Stimulated activated CD8-positive, alpha-beta memory T cell treated with anti-CD3 and anti-CD28 coated beads, Interleukin-4, amount 100 ng/mL, for 4 hours (primary cell): ENCODE measurements at regions not wholly inside any gene's neighbourhood (a gene's known extent, or its start where the extent isn't known, plus 50 kb on each side); places are given as distances from the start of the nearest gene placed in this dataset.

Experiments
- DNase-seq, 2 donors: peaks; one replicate each; pipeline ENCODE4 v3.0.0-alpha.2; 2020; ENCODE audit warnings: low read depth in 2 of 2, low spot score in 1 of 2

DNA sequence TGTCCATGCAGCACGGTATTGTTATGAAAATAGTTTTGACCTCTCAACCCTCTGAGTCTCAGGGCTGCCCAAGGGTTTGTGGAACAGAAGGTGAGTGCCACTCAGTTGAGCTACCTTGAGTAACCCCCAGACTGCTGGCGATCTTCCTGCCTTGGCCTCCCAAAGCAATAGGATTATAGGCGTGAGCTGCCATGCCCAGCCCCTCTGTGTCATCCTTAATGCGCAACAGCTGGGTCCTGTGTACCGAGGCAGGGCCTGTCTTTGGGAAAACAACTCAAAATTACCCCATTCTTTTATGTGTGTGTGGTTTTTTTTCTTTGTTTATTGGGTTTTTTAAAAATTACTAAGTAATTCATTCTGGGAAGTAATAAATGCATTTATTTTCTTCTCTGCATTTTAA, 78.3 kb upstream of the TPM1 start:
- no peak for DNase-seq

DNA sequence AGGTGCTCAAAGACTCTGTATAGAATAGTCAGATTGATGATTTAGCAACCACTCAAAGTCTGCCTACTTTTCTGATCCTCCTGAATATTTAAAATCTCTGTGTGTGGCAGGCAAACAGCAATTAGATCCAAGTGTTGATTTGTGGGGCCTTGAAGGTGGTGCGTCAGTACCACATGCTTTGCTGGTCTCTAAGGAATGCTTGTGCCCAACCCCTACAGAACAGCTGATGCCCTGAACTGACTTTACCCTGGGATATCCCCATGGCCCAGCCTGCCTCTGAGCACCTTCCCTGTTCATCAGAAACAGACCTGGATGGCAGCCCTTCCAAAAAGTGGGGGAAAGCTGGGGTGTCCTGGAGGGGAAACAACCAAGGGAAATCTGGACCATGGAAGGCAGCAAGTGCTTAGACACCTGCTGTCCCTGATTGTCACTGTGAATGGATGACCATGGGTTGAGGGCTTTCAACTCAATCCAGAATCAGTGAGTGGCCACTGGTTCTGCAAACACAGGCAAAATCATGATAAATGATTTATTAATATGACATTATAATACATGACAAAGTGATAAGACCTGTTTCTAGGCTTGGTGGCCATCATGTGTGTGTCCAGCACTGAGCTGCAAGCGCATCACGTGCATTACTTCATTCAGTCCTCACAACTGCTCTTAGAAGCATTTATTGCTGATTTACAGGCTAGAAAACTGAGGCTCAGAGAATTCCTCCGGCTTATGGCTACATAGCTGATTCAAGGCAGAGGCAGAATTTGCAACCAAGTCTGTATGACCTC, 76.1 kb upstream of the TPM1 start:
- no peak for DNase-seq

DNA sequence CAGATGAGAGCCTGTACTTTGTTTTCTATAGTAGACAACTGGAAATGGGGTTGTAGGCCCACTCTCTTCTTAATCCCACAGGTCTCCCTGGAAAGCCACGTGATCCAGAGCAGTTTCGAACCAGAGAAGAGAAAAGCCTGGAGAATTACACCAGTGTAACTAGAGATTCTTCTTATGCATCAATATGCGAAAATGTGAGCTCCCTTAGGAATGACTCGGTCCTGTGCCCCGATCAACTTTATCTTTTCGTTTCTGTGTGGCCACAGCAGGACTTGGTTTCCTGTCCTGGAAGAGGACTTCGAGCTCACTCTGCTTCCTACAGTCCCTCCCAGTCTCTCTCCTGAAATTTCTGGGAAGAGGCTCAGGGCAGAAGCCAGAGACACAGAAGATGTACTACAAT, 73.8 kb upstream of the TPM1 start:
- DNase-seq: no peak

DNA sequence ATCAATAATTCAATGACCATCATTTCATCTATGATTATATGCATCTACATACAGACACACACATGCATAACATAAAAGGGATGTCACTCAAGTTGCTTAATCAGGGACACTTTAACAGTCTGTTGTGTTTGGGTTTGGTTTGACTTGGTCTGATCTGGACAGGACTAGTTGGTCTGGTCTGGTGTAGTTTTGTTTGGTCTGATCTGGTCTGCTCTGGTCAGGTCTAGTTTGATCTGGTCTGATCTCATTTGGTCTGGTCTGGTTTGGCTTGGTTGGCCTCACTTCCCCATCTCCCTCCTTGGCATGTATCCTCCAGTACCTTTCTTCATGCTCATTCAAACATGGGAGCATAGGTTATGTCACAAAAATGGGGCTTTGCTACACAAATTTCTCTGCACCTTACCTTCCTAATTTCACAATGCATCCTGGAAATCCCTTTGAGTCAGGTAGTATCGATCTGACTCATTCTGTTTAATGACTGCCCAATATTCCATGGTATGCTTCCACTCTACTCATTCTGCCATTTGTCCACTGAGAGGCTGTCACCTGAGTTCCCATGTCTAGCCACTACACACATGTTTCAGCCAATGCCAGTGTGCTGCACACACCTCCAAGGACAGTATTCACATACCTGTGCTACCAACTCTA, 73.0 kb upstream of the TPM1 start:
- no peak for DNase-seq

DNA sequence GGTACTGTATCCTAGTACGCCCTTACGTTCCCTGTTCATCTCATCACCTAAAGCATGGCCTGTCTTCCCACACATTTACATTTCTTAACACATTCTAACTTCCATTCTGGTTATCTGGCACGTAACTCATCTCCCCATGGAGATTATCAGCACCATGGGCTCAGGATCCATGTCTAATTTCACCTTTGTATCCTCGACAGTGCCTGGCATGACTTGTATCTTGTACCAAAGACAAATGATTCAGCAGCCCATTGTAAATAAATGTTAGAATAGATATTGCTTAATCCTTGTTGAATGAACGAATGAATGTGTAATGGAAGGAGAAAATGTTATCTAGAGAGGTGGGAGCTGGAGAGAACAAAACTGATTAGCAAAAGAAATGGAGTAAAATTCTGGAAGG, 69.7 kb upstream of the TPM1 start:
- no peak for DNase-seq

DNA sequence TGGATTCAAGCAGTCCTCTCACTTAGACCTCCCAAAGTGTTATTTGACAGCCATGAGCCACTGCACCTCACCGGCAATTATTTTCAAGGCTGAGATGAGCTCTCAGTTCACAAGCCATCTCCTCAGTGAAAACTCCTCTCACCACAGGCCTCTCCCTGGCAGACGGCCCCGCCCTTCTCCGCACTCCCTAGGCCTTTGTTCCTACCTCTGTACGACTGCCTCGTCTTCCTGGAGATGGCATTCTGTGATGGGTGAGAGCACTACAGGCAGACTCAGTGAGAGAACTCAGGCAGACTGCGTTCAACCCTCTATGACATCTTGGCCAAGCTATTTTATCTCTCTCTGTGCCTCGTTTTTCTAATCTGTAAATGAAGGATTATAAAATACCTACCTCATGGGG, 67.0 kb upstream of the TPM1 start:
- DNase-seq: no peak

DNA sequence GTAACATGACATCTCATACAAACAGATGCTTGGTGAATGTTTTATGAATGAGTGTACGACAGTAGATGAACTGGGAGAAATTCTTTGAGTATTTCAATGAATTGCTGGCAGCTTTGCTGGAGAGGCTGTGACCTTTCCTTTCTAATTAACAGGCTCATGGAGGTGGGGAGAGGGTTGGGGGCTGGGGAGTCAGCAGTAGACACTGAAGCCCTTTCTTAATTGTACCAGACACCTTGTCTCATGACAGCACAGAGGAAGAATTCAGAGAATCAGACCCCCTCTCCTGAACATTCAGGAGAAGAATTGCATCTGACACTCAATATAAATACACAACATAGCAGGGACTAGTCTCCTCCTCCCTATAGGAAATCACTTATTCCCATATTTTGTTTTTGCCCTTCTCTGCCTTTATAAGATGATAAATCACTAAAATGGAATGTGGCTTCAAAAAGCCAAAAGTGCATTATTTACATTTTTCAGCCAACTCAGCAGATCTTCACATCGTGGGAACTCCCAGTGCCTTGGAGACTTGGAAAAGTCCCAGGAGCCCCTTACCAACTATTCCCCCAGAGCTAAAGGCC, 66.2 kb upstream of the TPM1 start:
- no peak for DNase-seq

DNA sequence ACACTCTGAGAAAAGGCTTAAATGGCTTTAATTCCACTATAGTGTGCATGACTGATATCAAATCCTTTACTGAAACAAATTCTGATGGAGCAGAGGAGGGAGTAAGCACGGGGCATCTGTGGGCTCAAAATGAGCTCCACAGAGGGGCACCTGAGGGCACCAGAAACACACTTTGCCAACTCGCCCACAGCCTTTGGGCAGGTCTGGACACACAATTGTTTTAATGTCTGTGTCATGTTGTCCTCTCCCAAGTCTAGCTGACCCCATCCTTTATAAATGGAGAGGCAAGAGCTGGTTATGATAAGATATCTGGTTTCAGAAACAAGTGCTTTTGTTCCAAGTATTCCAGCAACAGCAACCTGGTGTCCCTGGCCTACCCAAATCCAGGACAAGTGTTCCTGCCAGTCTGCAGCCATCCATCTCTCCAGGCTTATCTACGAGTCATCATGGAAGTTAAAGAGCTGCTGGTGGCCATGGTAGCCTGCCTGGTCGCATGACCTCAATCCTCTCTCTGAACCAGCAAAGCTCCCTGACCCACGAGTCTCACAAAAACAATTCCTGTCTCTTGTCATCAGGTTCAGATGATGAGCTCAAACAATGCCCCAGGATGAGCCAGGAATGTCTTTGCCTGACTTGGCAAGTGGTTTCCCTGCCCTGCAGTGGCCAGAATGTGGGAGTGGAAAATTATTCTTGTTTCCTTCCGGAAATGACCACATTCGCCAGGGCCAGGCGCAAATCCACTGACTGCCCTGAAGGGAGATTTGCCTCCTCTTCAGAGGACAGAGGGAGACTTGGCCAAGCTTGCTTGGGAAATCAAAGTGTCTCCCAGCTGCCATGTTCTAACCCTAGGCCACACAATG, 64.4 kb upstream of the TPM1 start:
- no peak for DNase-seq

DNA sequence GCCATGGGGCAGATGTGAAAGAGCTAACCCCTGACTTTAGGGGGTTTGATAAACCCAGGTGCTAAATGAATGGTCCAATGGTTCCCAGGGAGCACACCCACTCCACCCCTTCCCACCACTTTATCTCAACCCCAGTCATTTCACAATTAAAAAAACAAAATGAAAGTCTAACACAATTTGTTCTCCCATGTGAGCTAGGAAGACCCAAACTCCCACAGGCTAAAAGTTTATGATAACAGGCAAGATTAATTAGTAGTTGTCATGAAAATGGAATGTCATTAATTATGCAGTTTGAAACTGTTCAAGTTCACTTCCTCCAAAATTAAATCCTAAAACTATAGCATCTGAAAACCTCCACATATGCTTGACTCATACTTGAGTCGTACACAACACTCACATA, 63.3 kb upstream of the TPM1 start:
- DNase-seq: no peak

DNA sequence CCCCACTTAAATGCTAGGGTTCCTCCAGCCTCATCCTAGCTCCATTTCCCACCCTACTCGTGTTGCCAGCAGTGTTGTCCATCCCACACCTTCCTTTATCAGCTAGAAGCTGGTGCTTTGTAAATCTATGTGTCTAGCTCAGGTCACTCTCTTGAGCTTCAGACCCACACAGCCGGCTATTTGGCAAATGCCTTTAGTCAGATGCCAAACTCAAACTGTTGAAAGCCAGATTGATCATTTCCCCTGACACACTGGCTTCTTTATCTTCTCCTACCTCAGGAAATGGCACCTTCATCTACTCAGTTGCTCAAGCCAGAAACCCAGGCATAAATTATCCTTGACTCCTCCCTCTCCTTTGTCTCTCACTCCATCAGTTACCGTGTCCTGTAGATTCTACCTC, 61.5 kb upstream of the TPM1 start:
- no peak for DNase-seq

DNA sequence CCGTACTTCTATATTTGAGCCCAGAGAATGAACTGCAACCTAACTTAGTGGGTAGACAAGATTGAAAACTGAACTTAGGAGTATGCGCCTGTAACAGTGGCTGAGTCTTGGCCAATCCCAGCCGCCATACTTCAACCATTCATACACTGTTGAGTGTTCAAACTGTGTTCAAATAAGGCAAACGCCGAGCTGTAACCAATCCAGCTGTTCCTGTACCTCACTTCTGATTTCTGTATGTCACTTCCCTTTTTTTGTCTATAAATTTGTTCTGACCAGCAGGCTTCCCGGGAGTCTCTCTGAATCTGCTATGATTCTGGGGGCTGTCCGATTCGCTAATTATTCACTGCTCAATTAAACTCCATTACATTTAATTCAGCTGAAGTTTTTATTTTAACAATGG, 58.6 kb upstream of the TPM1 start:
- no peak for DNase-seq

DNA sequence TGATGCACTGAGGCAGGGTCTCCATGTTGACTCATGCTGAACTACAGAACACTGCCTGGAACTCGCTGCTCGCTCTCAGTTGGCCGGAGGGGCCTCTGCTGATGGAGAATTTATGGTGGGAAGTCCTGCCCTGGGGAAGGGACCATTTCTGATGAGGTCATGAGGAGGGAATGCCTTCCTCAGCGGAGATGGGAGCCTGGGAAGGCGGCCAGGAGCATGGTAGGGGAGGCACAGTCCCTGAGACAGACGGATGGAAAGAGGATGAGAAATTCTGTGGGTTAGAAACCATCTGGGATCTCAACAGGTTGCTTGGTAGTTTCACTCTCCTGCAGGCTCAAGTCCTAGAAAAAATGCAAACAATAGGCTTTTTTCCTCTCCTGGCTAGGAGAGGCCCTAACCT, 56.8 kb upstream of the TPM1 start:
- DNase-seq: no peak

DNA sequence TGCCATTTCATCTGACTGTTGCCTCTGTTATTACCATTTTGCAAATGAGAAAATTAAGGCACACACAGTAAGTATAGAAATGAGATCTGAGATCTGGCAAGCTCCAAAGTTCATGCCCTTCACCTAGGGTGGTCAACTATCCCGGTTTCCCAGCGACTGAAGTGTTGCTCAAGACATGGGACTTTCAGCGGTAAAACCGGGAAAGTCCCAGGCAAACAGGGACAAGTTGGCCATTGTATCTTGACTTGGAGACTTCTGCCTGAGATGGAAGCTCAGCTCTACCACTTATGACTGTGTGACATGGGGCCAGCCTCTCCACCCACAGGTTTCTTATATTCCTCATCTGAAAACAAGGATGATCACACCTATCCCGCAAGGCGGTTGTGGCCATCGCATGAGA, 55.6 kb upstream of the TPM1 start:
- no peak for DNase-seq

DNA sequence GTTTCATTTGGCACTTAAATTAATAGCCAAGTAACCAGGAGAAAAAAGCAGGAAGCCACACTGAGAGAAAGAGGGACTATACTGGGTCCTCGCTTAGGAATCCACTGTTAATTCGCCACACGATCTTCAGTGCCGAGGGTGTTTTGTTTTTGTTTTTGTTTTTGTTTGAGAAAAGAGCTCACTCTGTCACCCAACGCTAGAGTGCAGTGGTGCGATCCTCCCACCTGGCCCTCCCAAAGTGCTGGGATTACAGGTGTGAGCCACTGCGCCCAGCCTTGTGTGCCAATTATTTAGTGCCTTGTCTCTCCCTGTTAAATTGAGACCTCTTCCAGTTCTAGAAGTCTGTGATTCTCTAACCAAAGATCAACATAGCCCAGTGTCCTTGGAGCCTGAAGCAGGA, 53.8 kb upstream of the TPM1 start:
- DNase-seq: no peak

DNA sequence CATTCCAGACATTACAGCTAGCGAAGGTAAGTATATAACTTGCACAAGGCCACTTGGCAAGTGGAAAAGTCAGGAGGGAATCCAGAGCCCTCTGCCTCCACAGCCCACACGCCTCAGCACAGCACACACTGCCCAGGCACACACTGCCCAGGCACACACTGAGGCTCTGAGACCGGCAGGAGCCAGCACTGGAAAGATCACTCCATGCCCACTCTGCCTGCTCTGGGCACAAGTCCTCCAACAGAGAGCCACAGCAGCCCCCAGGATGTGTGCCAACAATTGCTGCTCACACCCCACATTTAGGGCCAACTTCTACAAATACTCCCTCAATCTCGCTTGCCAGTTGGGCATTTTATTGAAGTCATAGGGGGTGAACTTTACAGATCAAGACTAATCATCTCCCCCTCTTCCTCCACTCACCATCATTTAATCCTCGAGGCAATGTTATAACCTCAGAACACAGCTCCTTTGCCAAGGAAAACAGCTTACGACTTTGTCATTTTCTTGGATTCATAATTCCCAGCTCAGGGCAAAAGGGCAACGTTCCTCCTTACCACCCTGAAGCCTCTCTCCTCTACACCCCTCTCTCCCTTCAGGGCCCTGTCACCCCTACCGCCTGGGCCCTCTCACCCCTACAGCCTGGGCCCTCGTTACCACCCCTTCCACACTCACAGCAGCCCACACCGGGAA, 53.0 kb upstream of the TPM1 start:
- no peak for DNase-seq

DNA sequence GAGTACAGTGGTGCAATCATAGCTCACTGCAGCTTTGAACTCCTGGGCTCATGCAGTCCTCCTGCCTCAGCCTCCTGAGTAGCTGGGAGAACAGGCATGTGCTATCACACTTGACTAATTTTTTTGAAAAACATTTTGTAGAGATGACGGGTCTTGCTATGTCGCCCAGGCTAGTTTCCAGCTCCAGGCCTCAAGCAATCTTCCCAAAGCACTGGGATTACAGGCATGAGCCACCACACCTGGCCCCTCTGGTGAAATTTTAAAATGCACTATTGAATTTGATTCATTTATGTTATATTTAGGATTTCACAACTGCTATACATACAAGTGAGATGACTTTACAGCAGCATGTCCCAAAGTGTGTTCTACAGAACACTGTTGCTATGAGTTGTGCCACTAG, 50.8 kb upstream of the TPM1 start:
- DNase-seq: no peak

DNA sequence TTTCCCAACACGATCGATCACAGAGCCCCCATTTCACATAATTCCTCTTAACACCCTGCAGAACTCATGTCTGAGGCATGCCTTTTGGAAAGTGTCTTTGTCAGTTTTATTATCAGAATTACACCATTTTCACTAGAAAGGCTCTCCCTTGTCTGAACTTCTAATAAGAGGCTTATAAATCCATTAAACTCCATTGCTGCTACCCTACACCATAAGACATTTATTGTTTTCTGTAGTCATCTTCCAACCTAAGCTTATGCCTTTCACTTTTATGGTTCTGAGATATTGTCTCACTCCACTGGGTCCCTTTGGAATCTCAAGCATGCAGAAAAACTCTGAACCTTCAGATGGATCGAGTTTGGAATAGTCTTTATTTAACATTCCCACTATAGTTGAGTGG, 50.2 kb upstream of the TPM1 start:
- DNase-seq: no peak
